Progenitor cell of endocrine pancreas (in vitro differentiated cells): ENCODE measurements at regions not wholly inside any gene's neighbourhood (a gene's known extent, or its start where the extent isn't known, plus 50 kb on each side); places are given as distances from the start of the nearest gene placed in this dataset.

Experiments used
- DNase-seq: peaks from one replicate; pipeline ENCODE4 v3.0.0; 2021; ENCODE audit warnings: low spot score; ENCODE audit not compliant: unreplicated experiment
- H3K27ac Mint-ChIP-seq: 2 replicates; pipeline ENCODE4 v1.8.0; 2021; ENCODE audit warnings: mild to moderate bottlenecking, moderate library complexity, mixed read lengths
- H3K27me3 Mint-ChIP-seq: 2 replicates; pipeline ENCODE4 v1.8.0; 2021; ENCODE audit warnings: mixed read lengths
- H3K36me3 Mint-ChIP-seq: 2 replicates; pipeline ENCODE4 v1.8.0; 2022; ENCODE audit warnings: mixed read lengths; ENCODE audit not compliant: insufficient read depth
- H3K4me1 Mint-ChIP-seq: 2 replicates; pipeline ENCODE4 v1.8.0; 2021; ENCODE audit warnings: low read depth, mixed read lengths
- H3K4me3 Mint-ChIP-seq: 2 replicates; pipeline ENCODE4 v1.8.0; 2021; ENCODE audit warnings: low read depth, mild to moderate bottlenecking, moderate library complexity, mixed read lengths
- H3K9me3 Mint-ChIP-seq: 2 replicates; pipeline ENCODE4 v1.8.0; 2021; ENCODE audit warnings: low read depth, mixed read lengths
- CTCF ChIP-seq: fragments of 200-600 bp; sonication (generic); IDR thresholded peaks from one replicate; pipeline ENCODE4 v1.5.0; 2021; ENCODE audit warnings: antibody characterized with exemption, mild to moderate bottlenecking; ENCODE audit not compliant: unreplicated experiment

GRCh38 chr22:49188091-49188490 lies 639.6 kb downstream of the BRD1 start:
- no peak overlapping the region for H3K27ac Mint-ChIP-seq
- no peaks in the 10 kb centered on the region for H3K4me1 Mint-ChIP-seq
- H3K36me3 Mint-ChIP-seq: no peaks in the 10 kb centered on the region
- H3K27me3 Mint-ChIP-seq: peaks cover 22% of the 10 kb centered on the region
- no peak for DNase-seq
- TF ChIP-seq CTCF: no peak
- no peaks in the 10 kb centered on the region for H3K9me3 Mint-ChIP-seq
- H3K4me3 Mint-ChIP-seq: no peak overlapping the region

GRCh38 chr22:49186762-49187161 lies 640.9 kb downstream of the BRD1 start:
- no peak overlapping the region for H3K4me3 Mint-ChIP-seq
- H3K27me3 Mint-ChIP-seq: peaks cover 26% of the 10 kb centered on the region
- DNase-seq: no peak
- H3K4me1 Mint-ChIP-seq: no peaks in the 10 kb centered on the region
- no peaks in the 10 kb centered on the region for H3K9me3 Mint-ChIP-seq
- no peaks in the 10 kb centered on the region for H3K36me3 Mint-ChIP-seq
- H3K27ac Mint-ChIP-seq: no peak overlapping the region
- TF ChIP-seq CTCF: no peak

- H3K36me3 Mint-ChIP-seq: no peaks in the 10 kb centered on the region
These were observed 641.4 kb downstream of the BRD1 start for GRCh38 chr22:49186293-49186692.

GRCh38 chr22:49185312-49185969 lies 642.2 kb downstream of the BRD1 start:
- no peak overlapping the region for H3K27ac Mint-ChIP-seq
- no peaks in the 10 kb centered on the region for H3K9me3 Mint-ChIP-seq
- peaks cover 3% of the 10 kb centered on the region for H3K4me1 Mint-ChIP-seq
- no peak overlapping the region for H3K4me3 Mint-ChIP-seq
- DNase-seq: no peak
- no peaks in the 10 kb centered on the region for H3K36me3 Mint-ChIP-seq
- H3K27me3 Mint-ChIP-seq: peaks cover 24% of the 10 kb centered on the region
- no peak for TF ChIP-seq CTCF

More at GRCh38 chr22:49186293-49186692, 641.4 kb downstream of the BRD1 start:
- peaks cover 26% of the 10 kb centered on the region for H3K27me3 Mint-ChIP-seq
- no peaks in the 10 kb centered on the region for H3K4me1 Mint-ChIP-seq
- no peaks in the 10 kb centered on the region for H3K9me3 Mint-ChIP-seq
- H3K27ac Mint-ChIP-seq: no peak overlapping the region
- H3K4me3 Mint-ChIP-seq: no peak overlapping the region
- TF ChIP-seq CTCF: no peak
- no peak for DNase-seq

- Mint-ChIP-seq H3K4me3 (no peak overlapping the region), H3K27me3 (peaks cover 22% of the 10 kb centered on the region), H3K9me3 (no peaks in the 10 kb centered on the region), H3K27ac (no peak overlapping the region), H3K4me1 (peaks cover 4% of the 10 kb centered on the region), H3K36me3 (no peaks in the 10 kb centered on the region)
- TF ChIP-seq CTCF: no peak
- no peak for DNase-seq
These were observed 642.9 kb downstream of the BRD1 start for GRCh38 chr22:49184736-49185135.
